B cell (primary cell): ENCODE measurements at regions not wholly inside any gene's neighbourhood (a gene's known extent, or its start where the extent isn't known, plus 50 kb on each side); places are given as distances from the start of the nearest gene placed in this dataset.

Source experiments
- ATAC-seq: fragments of 200-7000 bp; cut with Tn5 transposase; one replicate; pipeline ENCODE4 v1.10.0; 2021; ENCODE audit warnings: low read depth, mild to moderate bottlenecking, moderate number of reproducible peaks, moderate library complexity
- CTCF ChIA-PET: fragments of 350-600 bp; sonication (Branson Sonifier 250); formaldehyde crosslinking; loops from one replicate; lab custom pipeline; 2021; ENCODE audit warnings: antibody characterized with exemption, inconsistent platforms; lab: Charles Lee
- POLR2A ChIA-PET: fragments of 350-600 bp; sonication (Branson Sonifier 250); formaldehyde crosslinking; loops from one replicate; lab custom pipeline; 2021; ENCODE audit warnings: antibody characterized with exemption; lab: Charles Lee
- DNase-seq: peaks from one replicate; pipeline ENCODE4 v3.0.0; 2013
- H2AFZ ChIP-seq: 2 replicates; pipeline ENCODE4 v1.6.1; 2012; ENCODE audit warnings: mild to moderate bottlenecking, low read depth, low read length; ENCODE audit not compliant: insufficient read depth, poor library complexity, severe bottlenecking
- H3K27ac ChIP-seq, 2 donors: 1 replicate in 1 of 2; 2 replicates in 1 of 2; pipeline ENCODE4 v1.5.1; 2012 to 2013; ENCODE audit warnings: low read length in 2 of 2, mild to moderate bottlenecking in 2 of 2, moderate library complexity in 1 of 2
- H3K27me3 ChIP-seq, 4 experiments: fragments of 200-600 bp in 1 of 4; sonication (generic) in 1 of 4; replicated peaks in 1 of 4; 1 replicate in 2 of 4; 2 replicates in 2 of 4; pipeline versions ENCODE4 v1.6.1 to v1.7.0; 2013 to 2016; ENCODE audit warnings: low read length in 3 of 4, mild to moderate bottlenecking in 2 of 4, mixed read lengths in 1 of 4, moderate library complexity in 1 of 4; ENCODE audit not compliant: insufficient read depth in 4 of 4, control insufficient read depth in 3 of 4; ENCODE audit errors: control extremely low read depth in 1 of 4
- H3K36me3 ChIP-seq, 2 experiments: replicated peaks in 1 of 2; 1 replicate in 1 of 2; 2 replicates in 1 of 2; pipeline versions ENCODE4 v1.6.1 to v1.7.1; 2013; ENCODE audit warnings: low read length in 1 of 2; ENCODE audit not compliant: insufficient read depth in 2 of 2, control insufficient read depth in 1 of 2; ENCODE audit errors: control extremely low read depth in 1 of 2, extremely low read depth in 1 of 2
- H3K4me1 ChIP-seq, 2 donors: fragments of 200-600 bp in 1 of 2; sonication (generic) in 1 of 2; 1 replicate in 1 of 2; 2 replicates in 1 of 2; pipeline versions ENCODE4 v1.5.1 to v1.6.1; 2013 to 2017; ENCODE audit warnings: low read length in 2 of 2; ENCODE audit not compliant: control insufficient read depth in 2 of 2, insufficient read depth in 2 of 2
- H3K4me2 ChIP-seq: replicated peaks from 2 replicates; pipeline ENCODE3; 2012; ENCODE audit warnings: mild to moderate bottlenecking, low read depth, low read length; ENCODE audit not compliant: poor library complexity, severe bottlenecking
- H3K4me3 ChIP-seq, 5 experiments: fragments of 200-600 bp in 1 of 5; sonication (generic) in 1 of 5; 1 replicate in 3 of 5; 2 replicates in 2 of 5; pipeline versions ENCODE4 v1.5.1 to v1.7.0; 2011 to 2016; ENCODE audit warnings: low read length in 4 of 5, mild to moderate bottlenecking in 4 of 5, low read depth in 2 of 5, control low read depth in 1 of 5, moderate library complexity in 1 of 5; ENCODE audit not compliant: insufficient read depth in 1 of 5; ENCODE audit errors: control extremely low read depth in 1 of 5, extremely low read depth in 1 of 5
- H3K79me2 ChIP-seq: fragments of 200-600 bp; sonication (generic); one replicate; pipeline ENCODE4 v1.6.0; 2016; ENCODE audit warnings: low read length; ENCODE audit not compliant: control insufficient read depth, insufficient read depth
- H3K9ac ChIP-seq: fragments of 200-600 bp; sonication (generic); 2 replicates; pipeline ENCODE4 v1.6.1; 2017; ENCODE audit warnings: mild to moderate bottlenecking, low read length, moderate library complexity
- H3K9me3 ChIP-seq, 3 donors: one replicate each; pipeline versions ENCODE4 v1.6.1 to v1.7.1; 2013; ENCODE audit warnings: low read length in 2 of 3; ENCODE audit not compliant: control insufficient read depth in 2 of 3, insufficient read depth in 1 of 3; ENCODE audit errors: control extremely low read depth in 1 of 3
- H4K20me1 ChIP-seq: 2 replicates; pipeline ENCODE4 v1.6.0; 2012; ENCODE audit warnings: mild to moderate bottlenecking, low read length; ENCODE audit not compliant: insufficient read depth, control insufficient read depth, poor library complexity, severe bottlenecking
- H3K27ac Mint-ChIP-seq: one replicate; pipeline ENCODE4 v1.8.0; 2021; ENCODE audit warnings: mixed read lengths
- H3K27me3 Mint-ChIP-seq: one replicate; pipeline ENCODE4 v1.8.0; 2021; ENCODE audit warnings: mixed read lengths
- H3K4me1 Mint-ChIP-seq: one replicate; pipeline ENCODE4 v1.8.0; 2021; ENCODE audit warnings: mixed read lengths
- H3K4me3 Mint-ChIP-seq: one replicate; pipeline ENCODE4 v1.8.0; 2021; ENCODE audit warnings: mixed read lengths
- H3K9me3 Mint-ChIP-seq: one replicate; pipeline ENCODE4 v1.8.0; 2022; ENCODE audit warnings: mixed read lengths; ENCODE audit not compliant: insufficient read depth
- EZH2 ChIP-seq: IDR thresholded peaks from 2 replicates; pipeline ENCODE4 v1.6.1; 2012; ENCODE audit warnings: borderline replicate concordance, low read depth, mild to moderate bottlenecking, moderate library complexity, low read length; ENCODE audit not compliant: insufficient read depth, poor library complexity, severe bottlenecking
- WGBS: methylation state at CpG from one replicate; pipeline ENCODE4 v1.1.5; 2013; ENCODE audit warnings: missing lambda C conversion rate; ENCODE audit not compliant: insufficient coverage; 5-methylcytosine and 5-hydroxymethylcytosine counted together
- intact Hi-C: fragments of 100-400 bp; cut with micrococcal nuclease; formaldehyde crosslinking; loops from one replicate; pipeline ENCODE4 v1.10.0; 2022
- TF ChIP-seq, protein P1 (sequence below): fragments of 200-600 bp; IDR thresholded peaks from one replicate; pipeline ENCODE4 v1.8.0; 2022; ENCODE audit warnings: antibody characterized with exemption, mild to moderate bottlenecking

DNA sequence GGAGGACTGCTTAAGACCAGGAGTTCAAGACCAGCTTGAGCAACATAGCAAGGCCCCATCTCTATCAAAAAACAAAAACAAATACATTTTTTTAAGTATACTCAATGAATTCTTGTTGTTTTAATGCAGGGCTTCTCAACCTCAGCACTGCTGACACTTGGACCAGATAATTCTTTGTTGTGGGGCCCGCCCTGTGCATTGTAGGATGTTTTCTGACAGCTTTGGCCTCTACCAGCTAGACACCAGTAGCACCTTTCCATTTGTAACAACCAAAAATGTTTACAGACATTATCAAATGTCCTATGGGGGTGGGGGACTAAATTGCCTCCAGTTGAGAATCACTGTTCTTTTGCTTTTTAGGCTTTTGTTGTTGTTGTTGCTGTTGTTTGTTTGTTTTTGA lies 128.1 kb upstream of the MDM1 start:
- no peaks in the 10 kb centered on the region for H3K9me3 ChIP-seq
- no peak overlapping the region for H3K9ac ChIP-seq
- H3K4me3 ChIP-seq, result no peak overlapping the region
- no peaks in the 10 kb centered on the region for H4K20me1 ChIP-seq
- no peaks in the 10 kb centered on the region for H3K9me3 Mint-ChIP-seq
- no peak for ATAC-seq
- intact Hi-C loops, result no loop called here
- no peak overlapping the region for H3K4me3 Mint-ChIP-seq
- CTCF ChIA-PET, result interaction anchor here (1.2 kb wide), 1 partner anchor 12 kb away, joined by 3 read pairs; no protein-coding TSS in a partner anchor
- H3K79me2 ChIP-seq, result no peaks in the 10 kb centered on the region
- H2AFZ ChIP-seq, result no peak overlapping the region
- H3K4me2 ChIP-seq, result no peak overlapping the region
- DNase-seq, result no peak
- WGBS, result no CpG with 5 or more reads among the region's 1 CpG
- H3K27ac ChIP-seq, result no peak overlapping the region
- TF ChIP-seq, protein P1, sequence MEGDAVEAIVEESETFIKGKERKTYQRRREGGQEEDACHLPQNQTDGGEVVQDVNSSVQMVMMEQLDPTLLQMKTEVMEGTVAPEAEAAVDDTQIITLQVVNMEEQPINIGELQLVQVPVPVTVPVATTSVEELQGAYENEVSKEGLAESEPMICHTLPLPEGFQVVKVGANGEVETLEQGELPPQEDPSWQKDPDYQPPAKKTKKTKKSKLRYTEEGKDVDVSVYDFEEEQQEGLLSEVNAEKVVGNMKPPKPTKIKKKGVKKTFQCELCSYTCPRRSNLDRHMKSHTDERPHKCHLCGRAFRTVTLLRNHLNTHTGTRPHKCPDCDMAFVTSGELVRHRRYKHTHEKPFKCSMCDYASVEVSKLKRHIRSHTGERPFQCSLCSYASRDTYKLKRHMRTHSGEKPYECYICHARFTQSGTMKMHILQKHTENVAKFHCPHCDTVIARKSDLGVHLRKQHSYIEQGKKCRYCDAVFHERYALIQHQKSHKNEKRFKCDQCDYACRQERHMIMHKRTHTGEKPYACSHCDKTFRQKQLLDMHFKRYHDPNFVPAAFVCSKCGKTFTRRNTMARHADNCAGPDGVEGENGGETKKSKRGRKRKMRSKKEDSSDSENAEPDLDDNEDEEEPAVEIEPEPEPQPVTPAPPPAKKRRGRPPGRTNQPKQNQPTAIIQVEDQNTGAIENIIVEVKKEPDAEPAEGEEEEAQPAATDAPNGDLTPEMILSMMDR, result no peak
- TF ChIP-seq EZH2, result no peak
- no peaks in the 10 kb centered on the region for H3K27me3 ChIP-seq
- peaks cover 20% of the 10 kb centered on the region for H3K4me1 Mint-ChIP-seq
- POLR2A ChIA-PET, result interaction anchor here (0.6 kb wide), 1 partner anchor 87 kb away, joined by 5 read pairs; no protein-coding TSS in a partner anchor
- H3K27ac Mint-ChIP-seq, result no peak overlapping the region
- H3K36me3 ChIP-seq, result no peaks in the 10 kb centered on the region
- H3K27me3 Mint-ChIP-seq, result no peaks in the 10 kb centered on the region
- peaks cover 11 to 12% of the 10 kb centered on the region in 2 donors for H3K4me1 ChIP-seq

- ChIA-PET POLR2A (no interaction called here), CTCF (no interaction called here)
- Histone ChIP-seq H3K9ac (no peak overlapping the region), H3K9me3 (no peaks in the 10 kb centered on the region), H3K27me3 (no peaks in the 10 kb centered on the region), H3K27ac (no peak overlapping the region), H3K4me2 (no peak overlapping the region), H3K4me1 (no peaks in the 10 kb centered on the region), H3K4me3 (no peak overlapping the region), H2AFZ (no peak overlapping the region), H3K36me3 (no peaks in the 10 kb centered on the region), H4K20me1 (no peaks in the 10 kb centered on the region), H3K79me2 (no peaks in the 10 kb centered on the region)
- H3K27me3 Mint-ChIP-seq, result no peaks in the 10 kb centered on the region
- no peak for ATAC-seq
- no peak overlapping the region for H3K27ac Mint-ChIP-seq
- intact Hi-C loops, result no loop called here
- WGBS, result no CpG with 5 or more reads among the region's 3 CpGs
- no peak for DNase-seq
- TF ChIP-seq, protein P1, result no peak
- TF ChIP-seq EZH2, result no peak
- no peak overlapping the region for H3K4me3 Mint-ChIP-seq
- peaks cover 6% of the 10 kb centered on the region for H3K4me1 Mint-ChIP-seq
- no peaks in the 10 kb centered on the region for H3K9me3 Mint-ChIP-seq
These were observed 129.5 kb upstream of the MDM1 start for GRCh38 chr12:68461645-68462044.
